H1 (cell line): ENCODE measurements at regions not wholly inside any gene's neighbourhood (a gene's known extent, or its start where the extent isn't known, plus 50 kb on each side); places are given as distances from the start of the nearest gene placed in this dataset.

Experiments used
- CTCF ChIA-PET: fragments of 300-600 bp; sonication (Branson Sonifier 250); formaldehyde crosslinking; loops from one replicate; lab custom pipeline; 2021; ENCODE audit not compliant: partially characterized antibody; lab: Charles Lee
- POLR2A ChIA-PET: fragments of 300-600 bp; sonication (Branson Sonifier 250); formaldehyde crosslinking; loops from one replicate; lab custom pipeline; 2021; ENCODE audit warnings: inconsistent platforms; ENCODE audit not compliant: partially characterized antibody; lab: Charles Lee
- DNase-seq, 2 experiments: peaks; one replicate each; pipeline versions ENCODE4 v3.0.0 to v3.0.0-alpha.2; 2010 to 2022; ENCODE audit warnings: low spot score in 2 of 2, low read depth in 1 of 2, mixed read lengths in 1 of 2
- FAIRE-seq: peaks from 2 replicates; lab custom pipeline; 2011; peaks lifted over from hg19 to GRCh38; lab: Jason Lieb, UNC
- H2AFZ ChIP-seq: 2 replicates; pipeline ENCODE4 v1.8.1; 2012; ENCODE audit warnings: low read length, inconsistent platforms
- H2AK5ac ChIP-seq: 2 replicates; pipeline ENCODE4 v1.6.1; 2013; ENCODE audit warnings: low read depth, low read length
- H2BK120ac ChIP-seq: replicated peaks from 2 replicates; pipeline ENCODE3; 2013; ENCODE audit warnings: low read depth, low read length, inconsistent platforms
- H2BK12ac ChIP-seq: 2 replicates; pipeline ENCODE4 v1.6.1; 2013; ENCODE audit warnings: low read depth, low read length
- H2BK15ac ChIP-seq: 2 replicates; pipeline ENCODE4 v1.6.1; 2013; ENCODE audit warnings: low read length
- H2BK20ac ChIP-seq: 2 replicates; pipeline ENCODE4 v1.6.1; 2013; ENCODE audit warnings: low read length
- H2BK5ac ChIP-seq: 2 replicates; pipeline ENCODE4 v1.6.1; 2013; ENCODE audit warnings: low read depth, low read length
- H3K14ac ChIP-seq: 2 replicates; pipeline ENCODE4 v1.6.1; 2013; ENCODE audit warnings: inconsistent platforms; ENCODE audit not compliant: insufficient read length
- H3K18ac ChIP-seq: 2 replicates; pipeline ENCODE4 v1.6.1; 2013; ENCODE audit warnings: low read length; ENCODE audit errors: extremely low read depth
- H3K23ac ChIP-seq: 2 replicates; pipeline ENCODE4 v1.6.1; 2013; ENCODE audit warnings: inconsistent platforms; ENCODE audit not compliant: insufficient read length
- H3K23me2 ChIP-seq: 2 replicates; pipeline ENCODE4 v1.6.1; 2013; ENCODE audit warnings: low read depth, low read length
- H3K27ac ChIP-seq: 2 replicates; pipeline ENCODE4 v1.6.1; 2011; ENCODE audit warnings: low read depth, low read length, inconsistent platforms
- H3K27me3 ChIP-seq, 4 experiments: replicated peaks in 1 of 4; 1 replicate in 1 of 4; 2 replicates in 3 of 4; pipeline versions ENCODE4 v1.6.1 to v1.8.1; 2011 to 2013; ENCODE audit warnings: low read length in 3 of 4, mild to moderate bottlenecking in 3 of 4, inconsistent platforms in 2 of 4, mixed read lengths in 2 of 4, moderate library complexity in 1 of 4; ENCODE audit not compliant: control insufficient read depth in 3 of 4, insufficient read depth in 3 of 4; ENCODE audit errors: extremely low read depth in 1 of 4
- H3K36me3 ChIP-seq, 4 experiments: 2 replicates each; pipeline versions ENCODE4 v1.6.1 to v1.8.1; 2011 to 2013; ENCODE audit warnings: mild to moderate bottlenecking in 4 of 4, low read length in 3 of 4, moderate library complexity in 2 of 4, control low read depth in 1 of 4, inconsistent platforms in 1 of 4; ENCODE audit not compliant: insufficient read depth in 4 of 4, control insufficient read depth in 2 of 4
- H3K4ac ChIP-seq: replicated peaks from 2 replicates; pipeline ENCODE3; 2013; ENCODE audit warnings: low read length, low read depth, mixed read lengths, inconsistent platforms; ENCODE audit not compliant: insufficient read length
- H3K4me1 ChIP-seq, 4 experiments: replicated peaks in 1 of 4; 1 replicate in 1 of 4; 2 replicates in 3 of 4; pipeline versions ENCODE4 v1.6.1 to v1.8.1; 2011 to 2013; ENCODE audit warnings: low read length in 3 of 4, inconsistent platforms in 2 of 4, mixed read lengths in 1 of 4; ENCODE audit not compliant: insufficient read depth in 4 of 4, control insufficient read depth in 3 of 4
- H3K4me2 ChIP-seq, 2 experiments: 2 replicates each; pipeline versions ENCODE4 v1.6.1 to v1.8.1; 2011 to 2013; ENCODE audit warnings: low read depth in 2 of 2, low read length in 2 of 2, control low read depth in 1 of 2, inconsistent platforms in 1 of 2, mild to moderate bottlenecking in 1 of 2; ENCODE audit not compliant: insufficient read depth in 1 of 2
- H3K4me3 ChIP-seq, 4 experiments: fragments of 200-600, 300-600 bp in 1 of 4; sonication (generic), shearing (Covaris generic), sonication (Bioruptor Twin) in 1 of 4; 2 replicates each; pipeline versions ENCODE4 v1.5.1 to v1.8.1; 2011 to 2016; ENCODE audit warnings: low read length in 4 of 4, low read depth in 3 of 4, control low read depth in 2 of 4, inconsistent platforms in 2 of 4, mild to moderate bottlenecking in 2 of 4, mixed read lengths in 1 of 4, moderate library complexity in 1 of 4; ENCODE audit not compliant: insufficient read depth in 2 of 4; ENCODE audit errors: extremely low read depth in 1 of 4
- H3K56ac ChIP-seq: replicated peaks from 2 replicates; pipeline ENCODE3; 2013; ENCODE audit warnings: low read depth, mild to moderate bottlenecking, mixed read lengths, low read length, inconsistent platforms; ENCODE audit not compliant: insufficient read length
- H3K79me1 ChIP-seq: 2 replicates; pipeline ENCODE4 v1.6.1; 2013; ENCODE audit warnings: low read depth, low read length, control low read depth
- H3K79me2 ChIP-seq, 2 experiments: 2 replicates each; pipeline versions ENCODE4 v1.6.1 to v1.8.1; 2012 to 2013; ENCODE audit warnings: low read length in 2 of 2, mild to moderate bottlenecking in 2 of 2, inconsistent platforms in 1 of 2; ENCODE audit not compliant: insufficient read depth in 2 of 2, control insufficient read depth in 1 of 2
- H3K9ac ChIP-seq, 4 experiments: replicated peaks in 1 of 4; 1 replicate in 1 of 4; 2 replicates in 3 of 4; pipeline versions ENCODE4 v1.6.1 to v1.8.1; 2011 to 2013; ENCODE audit warnings: low read depth in 3 of 4, low read length in 3 of 4, control low read depth in 2 of 4, mild to moderate bottlenecking in 2 of 4, moderate library complexity in 2 of 4, inconsistent platforms in 1 of 4; ENCODE audit errors: extremely low read depth in 1 of 4
- H3K9me3 ChIP-seq, 2 experiments: 2 replicates each; pipeline versions ENCODE4 v1.6.1 to v1.8.1; 2012 to 2013; ENCODE audit warnings: mild to moderate bottlenecking in 2 of 2, moderate library complexity in 2 of 2, control low read depth in 1 of 2, inconsistent platforms in 1 of 2, low read depth in 1 of 2, low read length in 1 of 2, mixed read lengths in 1 of 2; ENCODE audit not compliant: insufficient read depth in 2 of 2
- H4K20me1 ChIP-seq, 2 experiments: replicated peaks in 1 of 2; 2 replicates each; pipeline versions ENCODE3 to v1.8.1; 2011 to 2013; ENCODE audit warnings: inconsistent platforms in 2 of 2, low read length in 2 of 2, mild to moderate bottlenecking in 1 of 2; ENCODE audit not compliant: insufficient read depth in 2 of 2, control insufficient read depth in 1 of 2
- H4K5ac ChIP-seq: 2 replicates; pipeline ENCODE4 v1.6.1; 2013; ENCODE audit warnings: low read length, low read depth, mixed read lengths, inconsistent platforms; ENCODE audit not compliant: insufficient read length
- H4K8ac ChIP-seq: 2 replicates; pipeline ENCODE4 v1.8.0; 2013; ENCODE audit warnings: mild to moderate bottlenecking, moderate library complexity, low read length, inconsistent platforms; ENCODE audit not compliant: insufficient read depth; ENCODE audit errors: extremely low read depth
- H4K91ac ChIP-seq: replicated peaks from 2 replicates; pipeline ENCODE3; 2013; ENCODE audit warnings: low read length, mixed read lengths, inconsistent platforms; ENCODE audit not compliant: insufficient read length
- RBBP5 ChIP-seq: IDR thresholded peaks from 2 replicates; pipeline ENCODE4 v1.7.1; 2012; ENCODE audit warnings: low read depth, mild to moderate bottlenecking, inconsistent platforms, low read length, moderate library complexity, borderline replicate concordance

DNA sequence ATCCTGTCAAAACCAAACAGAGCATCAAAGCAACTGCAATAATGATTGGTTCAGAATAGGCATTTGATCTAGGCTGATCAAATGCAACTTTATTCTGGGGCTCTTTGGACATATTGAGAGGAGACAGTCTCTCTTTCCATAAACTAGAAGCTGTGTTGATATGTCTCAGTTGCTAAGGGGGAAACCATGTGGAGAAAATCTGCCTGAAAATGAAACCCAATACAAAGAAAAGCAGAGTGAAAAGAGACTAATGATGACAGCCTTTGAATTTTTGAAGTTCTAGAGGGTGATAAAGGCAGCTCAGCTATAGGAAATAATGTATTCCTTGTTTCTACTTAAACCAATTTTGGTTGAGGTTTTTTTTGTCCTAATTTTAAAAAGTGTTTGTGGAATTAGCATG lies 941.8 kb upstream of the POT1 start:
- Histone ChIP-seq H3K4me1 (no peaks in the 10 kb centered on the region), H2BK15ac (no peak overlapping the region), H2BK20ac (no peak overlapping the region), H3K4me3 (no peak overlapping the region), H2AK5ac (no peak overlapping the region), H2BK5ac (no peak overlapping the region), H3K27me3 (no peaks in the 10 kb centered on the region), H3K9ac (no peak overlapping the region), H3K79me1 (no peaks in the 10 kb centered on the region), H3K9me3 (no peaks in the 10 kb centered on the region), H3K4ac (no peak overlapping the region), H4K20me1 (no peaks in the 10 kb centered on the region), H3K4me2 (no peak overlapping the region), H3K27ac (no peak overlapping the region), H3K79me2 (no peaks in the 10 kb centered on the region), H3K18ac (no peak overlapping the region), H3K23me2 (no peaks in the 10 kb centered on the region), H4K5ac (no peak overlapping the region), H2BK120ac (no peak overlapping the region), H3K23ac (no peak overlapping the region), H3K14ac (no peak overlapping the region), H4K91ac (no peak overlapping the region), H4K8ac (no peak overlapping the region), H3K36me3 (no peaks in the 10 kb centered on the region), H2AFZ (peak overlapping the region; percentile 20; the same call in 1 of the 2 replicates), H2BK12ac (no peak overlapping the region), H3K56ac (no peak overlapping the region)
- no peak for TF ChIP-seq RBBP5
- ChIA-PET POLR2A (no interaction called here), CTCF (no interaction called here)
- FAIRE-seq (no peak), DNase-seq (no peak)
